SU-DHL-6 (cell line): ENCODE measurements at regions not wholly inside any gene's neighbourhood (a gene's known extent, or its start where the extent isn't known, plus 50 kb on each side); places are given as distances from the start of the nearest gene placed in this dataset.

ENCODE experiments used
- H2AFZ ChIP-seq: fragments of 200-600 bp; sonication (generic); 2 replicates; pipeline ENCODE4 v1.6.1; 2014; ENCODE audit warnings: low read depth, mild to moderate bottlenecking, moderate library complexity, mixed read lengths, antibody characterized with exemption, low read length; ENCODE audit not compliant: severe bottlenecking
- H3F3A ChIP-seq: fragments of 200-600 bp; shearing (Covaris generic); 2 replicates; pipeline ENCODE4 v1.6.0; 2016; ENCODE audit warnings: antibody characterized with exemption, mild to moderate bottlenecking; ENCODE audit not compliant: insufficient read depth
- H3K27ac ChIP-seq: fragments of 200-600 bp; sonication (generic); 2 replicates; pipeline ENCODE4 v1.5.1; 2016; ENCODE audit warnings: low read depth, mild to moderate bottlenecking, low read length, moderate library complexity, mixed read lengths
- H3K27me3 ChIP-seq: fragments of 200-600 bp; sonication (generic), shearing (Covaris generic); 2 replicates; pipeline ENCODE4 v1.6.0; 2014; ENCODE audit warnings: mild to moderate bottlenecking, low read length
- H3K36me3 ChIP-seq: fragments of 200-600 bp; sonication (generic); 2 replicates; pipeline ENCODE4 v1.6.1; 2014; ENCODE audit warnings: mild to moderate bottlenecking, low read length, mixed read lengths
- H3K4me2 ChIP-seq: fragments of 300-600, 200-600 bp; shearing (Covaris generic), sonication (generic); 2 replicates; pipeline ENCODE4 v1.6.0; 2014; ENCODE audit warnings: low read length, low read depth, mild to moderate bottlenecking; ENCODE audit not compliant: poor library complexity, severe bottlenecking
- H3K4me3 ChIP-seq: fragments of 200-600 bp; sonication (generic); 2 replicates; pipeline ENCODE4 v1.5.1; 2014; ENCODE audit warnings: antibody characterized with exemption, low read length, mild to moderate bottlenecking, mixed read lengths; ENCODE audit not compliant: insufficient read depth, poor library complexity, severe bottlenecking
- H3K79me2 ChIP-seq: fragments of 200-600 bp; sonication (generic); 2 replicates; pipeline ENCODE4 v1.6.1; 2014; ENCODE audit warnings: mild to moderate bottlenecking, low read length, moderate library complexity; ENCODE audit not compliant: insufficient read depth
- H3K9ac ChIP-seq: fragments of 200-600 bp; sonication (generic); 2 replicates; pipeline ENCODE4 v1.7.0; 2014; ENCODE audit warnings: mild to moderate bottlenecking, low read length
- H3K9me2 ChIP-seq: fragments of 200-600 bp; sonication (generic); replicated peaks from 2 replicates; pipeline ENCODE4 v1.6.1; 2014; ENCODE audit warnings: low read length; ENCODE audit not compliant: insufficient read depth
- H3K9me3 ChIP-seq: fragments of 200-600 bp; sonication (generic); 2 replicates; pipeline ENCODE4 v1.6.1; 2014; ENCODE audit warnings: low read length, mixed read lengths; ENCODE audit not compliant: insufficient read depth
- H4K20me1 ChIP-seq: fragments of 200-600 bp; sonication (generic); 2 replicates; pipeline ENCODE4 v1.6.1; 2014; ENCODE audit warnings: low read depth, mild to moderate bottlenecking, antibody characterized with exemption, low read length, moderate library complexity, mixed read lengths
- EZH2phosphoT487 ChIP-seq: fragments of 200-600 bp; sonication (generic), shearing (Covaris generic); conservative IDR thresholded peaks from 2 replicates; pipeline ENCODE4 v1.6.1; 2018; ENCODE audit warnings: mild to moderate bottlenecking, antibody characterized with exemption, low read length, moderate library complexity, mixed read lengths
- TF ChIP-seq, protein P1 (sequence below): fragments of 200-600 bp; sonication (generic); IDR thresholded peaks from one replicate; pipeline ENCODE4 v1.5.1; 2017; ENCODE audit warnings: antibody characterized with exemption, mild to moderate bottlenecking, low read length, moderate library complexity; ENCODE audit not compliant: insufficient read depth, poor library complexity, severe bottlenecking

- peaks cover 12% of the 10 kb centered on the region; the same call in 1 of the 2 replicates for H3K79me2 ChIP-seq
- no peaks in the 10 kb centered on the region for H3K36me3 ChIP-seq
- H3K9ac ChIP-seq = no peak overlapping the region
- H3K4me2 ChIP-seq = no peak overlapping the region
- H3F3A ChIP-seq = peaks cover 38% of the 10 kb centered on the region
- H3K9me3 ChIP-seq = no peaks in the 10 kb centered on the region
- no peaks in the 10 kb centered on the region for H4K20me1 ChIP-seq
- no peak overlapping the region for H3K4me3 ChIP-seq
- no peak overlapping the region for H2AFZ ChIP-seq
- TF ChIP-seq EZH2phosphoT487 = no peak
- TF ChIP-seq, protein P1, sequence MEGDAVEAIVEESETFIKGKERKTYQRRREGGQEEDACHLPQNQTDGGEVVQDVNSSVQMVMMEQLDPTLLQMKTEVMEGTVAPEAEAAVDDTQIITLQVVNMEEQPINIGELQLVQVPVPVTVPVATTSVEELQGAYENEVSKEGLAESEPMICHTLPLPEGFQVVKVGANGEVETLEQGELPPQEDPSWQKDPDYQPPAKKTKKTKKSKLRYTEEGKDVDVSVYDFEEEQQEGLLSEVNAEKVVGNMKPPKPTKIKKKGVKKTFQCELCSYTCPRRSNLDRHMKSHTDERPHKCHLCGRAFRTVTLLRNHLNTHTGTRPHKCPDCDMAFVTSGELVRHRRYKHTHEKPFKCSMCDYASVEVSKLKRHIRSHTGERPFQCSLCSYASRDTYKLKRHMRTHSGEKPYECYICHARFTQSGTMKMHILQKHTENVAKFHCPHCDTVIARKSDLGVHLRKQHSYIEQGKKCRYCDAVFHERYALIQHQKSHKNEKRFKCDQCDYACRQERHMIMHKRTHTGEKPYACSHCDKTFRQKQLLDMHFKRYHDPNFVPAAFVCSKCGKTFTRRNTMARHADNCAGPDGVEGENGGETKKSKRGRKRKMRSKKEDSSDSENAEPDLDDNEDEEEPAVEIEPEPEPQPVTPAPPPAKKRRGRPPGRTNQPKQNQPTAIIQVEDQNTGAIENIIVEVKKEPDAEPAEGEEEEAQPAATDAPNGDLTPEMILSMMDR = no peak
- H3K27me3 ChIP-seq = no peaks in the 10 kb centered on the region
- H3K9me2 ChIP-seq = no peaks in the 10 kb centered on the region
- H3K27ac ChIP-seq = no peak overlapping the region
These were observed 82.3 kb upstream of the KCNK12 start for GRCh38 chr2:47653036-47653435.

DNA sequence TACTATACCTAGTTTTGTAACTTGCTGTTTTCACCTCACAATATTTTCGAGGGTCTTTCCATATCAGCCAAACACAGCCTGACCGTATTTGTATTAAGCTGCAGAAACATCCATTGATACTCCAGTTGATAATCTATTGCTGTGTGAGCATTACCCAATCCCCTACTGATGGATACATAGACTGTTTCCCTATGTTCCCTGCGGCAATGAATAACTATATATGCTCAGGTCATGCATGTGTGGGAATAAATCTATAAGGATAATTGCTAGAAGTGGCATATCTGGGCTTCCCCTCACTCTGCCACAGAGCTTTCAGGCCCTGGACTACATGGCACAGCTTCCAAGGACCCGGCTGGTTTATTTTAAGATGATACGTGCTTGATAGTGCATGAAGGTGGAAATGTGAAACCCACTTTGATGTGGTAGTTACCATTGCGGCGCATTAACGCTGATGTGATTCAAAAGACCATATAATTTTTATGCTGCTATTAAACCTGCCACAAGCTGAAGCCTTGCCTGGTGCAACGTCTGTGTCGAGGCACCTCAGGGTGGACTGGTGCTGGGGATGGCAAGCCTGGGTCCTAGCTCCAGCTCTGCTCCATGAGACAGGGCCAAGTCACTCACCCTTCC is 81.4 kb upstream of the KCNK12 start:
- no peaks in the 10 kb centered on the region for H3K9me2 ChIP-seq
- peaks cover 30% of the 10 kb centered on the region for H3F3A ChIP-seq
- no peak overlapping the region for H3K27ac ChIP-seq
- H3K79me2 ChIP-seq = peaks cover 12% of the 10 kb centered on the region; the same call in 1 of the 2 replicates
- no peak overlapping the region for H3K4me2 ChIP-seq
- no peak for TF ChIP-seq EZH2phosphoT487
- TF ChIP-seq, protein P1 = no peak
- no peak overlapping the region for H3K4me3 ChIP-seq
- H4K20me1 ChIP-seq = no peaks in the 10 kb centered on the region
- H3K9me3 ChIP-seq = no peaks in the 10 kb centered on the region
- H3K9ac ChIP-seq = 0 out of 2 replicates have a peak overlapping the region, but pooled peaks have one; percentile 2
- H3K36me3 ChIP-seq = no peaks in the 10 kb centered on the region
- no peak overlapping the region for H2AFZ ChIP-seq
- H3K27me3 ChIP-seq = no peaks in the 10 kb centered on the region

DNA sequence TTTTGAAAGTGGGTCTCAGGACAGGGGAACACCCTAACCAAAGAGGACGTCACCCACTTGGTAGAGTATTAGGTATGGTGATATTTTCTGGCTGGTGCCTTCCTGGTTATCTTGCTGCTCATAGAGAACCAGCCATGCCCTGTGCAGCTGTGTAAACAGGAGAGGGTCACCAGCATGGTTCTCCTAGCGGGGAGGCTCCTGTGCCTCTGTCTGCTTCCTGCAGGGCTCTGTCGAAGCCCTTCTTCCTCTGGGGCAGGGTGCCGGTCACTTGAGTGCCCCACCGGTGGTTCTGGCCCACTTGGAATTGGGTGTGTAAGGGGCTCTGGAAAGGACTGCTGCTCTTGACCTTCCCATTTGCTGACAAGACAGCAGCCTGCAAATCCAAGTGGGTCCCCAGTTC is 80.5 kb upstream of the KCNK12 start:
- no peaks in the 10 kb centered on the region for H3K9me2 ChIP-seq
- H3F3A ChIP-seq = peaks cover 26% of the 10 kb centered on the region
- no peaks in the 10 kb centered on the region for H3K27me3 ChIP-seq
- no peaks in the 10 kb centered on the region for H4K20me1 ChIP-seq
- H3K4me3 ChIP-seq = no peak overlapping the region
- H3K9me3 ChIP-seq = no peaks in the 10 kb centered on the region
- TF ChIP-seq, protein P1 = no peak
- TF ChIP-seq EZH2phosphoT487 = no peak
- no peak overlapping the region for H3K4me2 ChIP-seq
- no peak overlapping the region for H2AFZ ChIP-seq
- H3K27ac ChIP-seq = no peak overlapping the region
- no peaks in the 10 kb centered on the region for H3K36me3 ChIP-seq
- H3K79me2 ChIP-seq = peaks cover 8% of the 10 kb centered on the region; the same call in 1 of the 2 replicates
- H3K9ac ChIP-seq = no peak overlapping the region
